ELF-1 (cell line): ENCODE measurements at regions not wholly inside any gene's neighbourhood (a gene's known extent, or its start where the extent isn't known, plus 50 kb on each side); places are given as distances from the start of the nearest gene placed in this dataset.

Experiments used
- DNase-seq: peaks from one replicate; pipeline ENCODE4 v3.0.0-alpha.2; 2016; ENCODE audit warnings: low read depth, low spot score

- DNase-seq = no peak
Measured at GRCh38 chr17:79680318-79680695, 50.4 kb upstream of the ENPP7 start.

GRCh38 chr17:79679631-79680317 lies 51.0 kb upstream of the ENPP7 start:
- DNase-seq = no peak

- DNase-seq = no peak
Measured at GRCh38 chr17:79678736-79679255, 51.9 kb upstream of the ENPP7 start.

- DNase-seq = no peak
Measured at GRCh38 chr17:79678091-79678735, 52.5 kb upstream of the ENPP7 start.

GRCh38 chr17:79677646-79678045 lies 53.1 kb upstream of the ENPP7 start:
- DNase-seq = no peak

GRCh38 chr17:79676796-79677195 lies 53.9 kb upstream of the ENPP7 start:
- no peak for DNase-seq

- DNase-seq = no peak
Measured at GRCh38 chr17:79675413-79675725, 55.4 kb upstream of the ENPP7 start.

- no peak for DNase-seq
Measured at GRCh38 chr17:79674506-79675412, 56.0 kb upstream of the ENPP7 start.

GRCh38 chr17:79673517-79673916 lies 57.2 kb upstream of the ENPP7 start:
- DNase-seq = no peak

GRCh38 chr17:79672496-79672895 lies 58.2 kb upstream of the ENPP7 start:
- DNase-seq = no peak

- DNase-seq = no peak
Measured at GRCh38 chr17:79671085-79671694, 59.6 kb upstream of the ENPP7 start.

GRCh38 chr17:79670537-79671084 lies 59.8 kb upstream of the RBFOX3 start:
- no peak for DNase-seq

GRCh38 chr17:79669861-79670260 lies 59.0 kb upstream of the RBFOX3 start:
- DNase-seq = no peak

- peak; percentile 37 for DNase-seq
Measured at GRCh38 chr17:79668344-79669250, 57.7 kb upstream of the RBFOX3 start.

GRCh38 chr17:79667746-79668145 lies 56.9 kb upstream of the RBFOX3 start:
- DNase-seq = no peak

- no peak for DNase-seq
Measured at GRCh38 chr17:79667121-79667715, 56.4 kb upstream of the RBFOX3 start.

- no peak for DNase-seq
Measured at GRCh38 chr17:79666111-79666510, 55.3 kb upstream of the RBFOX3 start.

GRCh38 chr17:79664930-79665737 lies 54.3 kb upstream of the RBFOX3 start:
- peak; percentile 73 for DNase-seq

GRCh38 chr17:79661292-79662041 lies 50.6 kb upstream of the RBFOX3 start:
- no peak for DNase-seq
